ENCODE measurements at regions not wholly inside any gene's neighbourhood (a gene's known extent, or its start where the extent isn't known, plus 50 kb on each side); places are given as distances from the start of the nearest gene placed in this dataset.

GRCh38 chr3:930866-931265 is 162.0 kb upstream of the CNTN6 start:
- POLR2A ChIA-PET, result no interaction called here
- H3K27ac Mint-ChIP-seq, result no peak overlapping the region
- peaks cover 84% of the 10 kb centered on the region for H3K9me3 Mint-ChIP-seq
- TF ChIP-seq, protein P1, sequence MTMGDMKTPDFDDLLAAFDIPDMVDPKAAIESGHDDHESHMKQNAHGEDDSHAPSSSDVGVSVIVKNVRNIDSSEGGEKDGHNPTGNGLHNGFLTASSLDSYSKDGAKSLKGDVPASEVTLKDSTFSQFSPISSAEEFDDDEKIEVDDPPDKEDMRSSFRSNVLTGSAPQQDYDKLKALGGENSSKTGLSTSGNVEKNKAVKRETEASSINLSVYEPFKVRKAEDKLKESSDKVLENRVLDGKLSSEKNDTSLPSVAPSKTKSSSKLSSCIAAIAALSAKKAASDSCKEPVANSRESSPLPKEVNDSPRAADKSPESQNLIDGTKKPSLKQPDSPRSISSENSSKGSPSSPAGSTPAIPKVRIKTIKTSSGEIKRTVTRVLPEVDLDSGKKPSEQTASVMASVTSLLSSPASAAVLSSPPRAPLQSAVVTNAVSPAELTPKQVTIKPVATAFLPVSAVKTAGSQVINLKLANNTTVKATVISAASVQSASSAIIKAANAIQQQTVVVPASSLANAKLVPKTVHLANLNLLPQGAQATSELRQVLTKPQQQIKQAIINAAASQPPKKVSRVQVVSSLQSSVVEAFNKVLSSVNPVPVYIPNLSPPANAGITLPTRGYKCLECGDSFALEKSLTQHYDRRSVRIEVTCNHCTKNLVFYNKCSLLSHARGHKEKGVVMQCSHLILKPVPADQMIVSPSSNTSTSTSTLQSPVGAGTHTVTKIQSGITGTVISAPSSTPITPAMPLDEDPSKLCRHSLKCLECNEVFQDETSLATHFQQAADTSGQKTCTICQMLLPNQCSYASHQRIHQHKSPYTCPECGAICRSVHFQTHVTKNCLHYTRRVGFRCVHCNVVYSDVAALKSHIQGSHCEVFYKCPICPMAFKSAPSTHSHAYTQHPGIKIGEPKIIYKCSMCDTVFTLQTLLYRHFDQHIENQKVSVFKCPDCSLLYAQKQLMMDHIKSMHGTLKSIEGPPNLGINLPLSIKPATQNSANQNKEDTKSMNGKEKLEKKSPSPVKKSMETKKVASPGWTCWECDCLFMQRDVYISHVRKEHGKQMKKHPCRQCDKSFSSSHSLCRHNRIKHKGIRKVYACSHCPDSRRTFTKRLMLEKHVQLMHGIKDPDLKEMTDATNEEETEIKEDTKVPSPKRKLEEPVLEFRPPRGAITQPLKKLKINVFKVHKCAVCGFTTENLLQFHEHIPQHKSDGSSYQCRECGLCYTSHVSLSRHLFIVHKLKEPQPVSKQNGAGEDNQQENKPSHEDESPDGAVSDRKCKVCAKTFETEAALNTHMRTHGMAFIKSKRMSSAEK (CRISPR knock-in tag; IDR thresholded peaks at IDR 0.05; ENCODE audit: borderline replicate concordance), result no peak
- TF ChIP-seq, protein P2, sequence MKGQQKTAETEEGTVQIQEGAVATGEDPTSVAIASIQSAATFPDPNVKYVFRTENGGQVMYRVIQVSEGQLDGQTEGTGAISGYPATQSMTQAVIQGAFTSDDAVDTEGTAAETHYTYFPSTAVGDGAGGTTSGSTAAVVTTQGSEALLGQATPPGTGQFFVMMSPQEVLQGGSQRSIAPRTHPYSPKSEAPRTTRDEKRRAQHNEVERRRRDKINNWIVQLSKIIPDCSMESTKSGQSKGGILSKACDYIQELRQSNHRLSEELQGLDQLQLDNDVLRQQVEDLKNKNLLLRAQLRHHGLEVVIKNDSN (CRISPR knock-in tag; IDR thresholded peaks at IDR 0.05), result no peak
- TF ChIP-seq ATF1 (CRISPR knock-in tag; IDR thresholded peaks at IDR 0.05), result no peak
- TF ChIP-seq MYBL2 (CRISPR knock-in tag; IDR thresholded peaks at IDR 0.05), result no peak
- no peak for TF ChIP-seq ELF4 (CRISPR knock-in tag; IDR thresholded peaks at IDR 0.05; ENCODE audit: low read depth)
- TF ChIP-seq CDX4 (CRISPR knock-in tag; IDR thresholded peaks at IDR 0.05; ENCODE audit: borderline replicate concordance), result no peak
- no peak for TF ChIP-seq KAT7 (CRISPR knock-in tag; IDR thresholded peaks at IDR 0.05; ENCODE audit: borderline replicate concordance)
- TF ChIP-seq, protein P3, sequence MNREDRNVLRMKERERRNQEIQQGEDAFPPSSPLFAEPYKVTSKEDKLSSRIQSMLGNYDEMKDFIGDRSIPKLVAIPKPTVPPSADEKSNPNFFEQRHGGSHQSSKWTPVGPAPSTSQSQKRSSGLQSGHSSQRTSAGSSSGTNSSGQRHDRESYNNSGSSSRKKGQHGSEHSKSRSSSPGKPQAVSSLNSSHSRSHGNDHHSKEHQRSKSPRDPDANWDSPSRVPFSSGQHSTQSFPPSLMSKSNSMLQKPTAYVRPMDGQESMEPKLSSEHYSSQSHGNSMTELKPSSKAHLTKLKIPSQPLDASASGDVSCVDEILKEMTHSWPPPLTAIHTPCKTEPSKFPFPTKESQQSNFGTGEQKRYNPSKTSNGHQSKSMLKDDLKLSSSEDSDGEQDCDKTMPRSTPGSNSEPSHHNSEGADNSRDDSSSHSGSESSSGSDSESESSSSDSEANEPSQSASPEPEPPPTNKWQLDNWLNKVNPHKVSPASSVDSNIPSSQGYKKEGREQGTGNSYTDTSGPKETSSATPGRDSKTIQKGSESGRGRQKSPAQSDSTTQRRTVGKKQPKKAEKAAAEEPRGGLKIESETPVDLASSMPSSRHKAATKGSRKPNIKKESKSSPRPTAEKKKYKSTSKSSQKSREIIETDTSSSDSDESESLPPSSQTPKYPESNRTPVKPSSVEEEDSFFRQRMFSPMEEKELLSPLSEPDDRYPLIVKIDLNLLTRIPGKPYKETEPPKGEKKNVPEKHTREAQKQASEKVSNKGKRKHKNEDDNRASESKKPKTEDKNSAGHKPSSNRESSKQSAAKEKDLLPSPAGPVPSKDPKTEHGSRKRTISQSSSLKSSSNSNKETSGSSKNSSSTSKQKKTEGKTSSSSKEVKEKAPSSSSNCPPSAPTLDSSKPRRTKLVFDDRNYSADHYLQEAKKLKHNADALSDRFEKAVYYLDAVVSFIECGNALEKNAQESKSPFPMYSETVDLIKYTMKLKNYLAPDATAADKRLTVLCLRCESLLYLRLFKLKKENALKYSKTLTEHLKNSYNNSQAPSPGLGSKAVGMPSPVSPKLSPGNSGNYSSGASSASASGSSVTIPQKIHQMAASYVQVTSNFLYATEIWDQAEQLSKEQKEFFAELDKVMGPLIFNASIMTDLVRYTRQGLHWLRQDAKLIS (CRISPR knock-in tag; IDR thresholded peaks at IDR 0.05; ENCODE audit: borderline replicate concordance), result no peak
- no peak for TF ChIP-seq ZBTB21 (CRISPR knock-in tag; IDR thresholded peaks at IDR 0.05; ENCODE audit: borderline replicate concordance)
- TF ChIP-seq JUN (CRISPR knock-in tag; IDR thresholded peaks at IDR 0.05), result no peak
- no peak for TF ChIP-seq GABPB1 (CRISPR knock-in tag; IDR thresholded peaks at IDR 0.05)
- TF ChIP-seq GTF2I (CRISPR knock-in tag; conservative IDR thresholded peaks at IDR 0.05), result no peak
- TF ChIP-seq, protein P4, sequence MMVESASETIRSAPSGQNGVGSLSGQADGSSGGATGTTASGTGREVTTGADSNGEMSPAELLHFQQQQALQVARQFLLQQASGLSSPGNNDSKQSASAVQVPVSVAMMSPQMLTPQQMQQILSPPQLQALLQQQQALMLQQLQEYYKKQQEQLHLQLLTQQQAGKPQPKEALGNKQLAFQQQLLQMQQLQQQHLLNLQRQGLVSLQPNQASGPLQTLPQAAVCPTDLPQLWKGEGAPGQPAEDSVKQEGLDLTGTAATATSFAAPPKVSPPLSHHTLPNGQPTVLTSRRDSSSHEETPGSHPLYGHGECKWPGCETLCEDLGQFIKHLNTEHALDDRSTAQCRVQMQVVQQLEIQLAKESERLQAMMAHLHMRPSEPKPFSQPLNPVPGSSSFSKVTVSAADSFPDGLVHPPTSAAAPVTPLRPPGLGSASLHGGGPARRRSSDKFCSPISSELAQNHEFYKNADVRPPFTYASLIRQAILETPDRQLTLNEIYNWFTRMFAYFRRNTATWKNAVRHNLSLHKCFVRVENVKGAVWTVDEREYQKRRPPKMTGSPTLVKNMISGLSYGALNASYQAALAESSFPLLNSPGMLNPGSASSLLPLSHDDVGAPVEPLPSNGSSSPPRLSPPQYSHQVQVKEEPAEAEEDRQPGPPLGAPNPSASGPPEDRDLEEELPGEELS (CRISPR knock-in tag; IDR thresholded peaks at IDR 0.05), result no peak
- TF ChIP-seq, protein P5, sequence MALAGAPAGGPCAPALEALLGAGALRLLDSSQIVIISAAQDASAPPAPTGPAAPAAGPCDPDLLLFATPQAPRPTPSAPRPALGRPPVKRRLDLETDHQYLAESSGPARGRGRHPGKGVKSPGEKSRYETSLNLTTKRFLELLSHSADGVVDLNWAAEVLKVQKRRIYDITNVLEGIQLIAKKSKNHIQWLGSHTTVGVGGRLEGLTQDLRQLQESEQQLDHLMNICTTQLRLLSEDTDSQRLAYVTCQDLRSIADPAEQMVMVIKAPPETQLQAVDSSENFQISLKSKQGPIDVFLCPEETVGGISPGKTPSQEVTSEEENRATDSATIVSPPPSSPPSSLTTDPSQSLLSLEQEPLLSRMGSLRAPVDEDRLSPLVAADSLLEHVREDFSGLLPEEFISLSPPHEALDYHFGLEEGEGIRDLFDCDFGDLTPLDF (CRISPR knock-in tag; IDR thresholded peaks at IDR 0.05), result no peak
- TF ChIP-seq SMAD3 (CRISPR knock-in tag; IDR thresholded peaks at IDR 0.05; ENCODE audit: borderline replicate concordance), result no peak
- TF ChIP-seq NFATC4 (CRISPR knock-in tag; IDR thresholded peaks at IDR 0.05), result no peak
- TF ChIP-seq ZNF512 (CRISPR knock-in tag; IDR thresholded peaks at IDR 0.05; ENCODE audit: borderline replicate concordance), result no peak
- TF ChIP-seq USF2 (CRISPR knock-in tag; IDR thresholded peaks at IDR 0.05), result no peak
- CTCF ChIA-PET, result no interaction called here
- H3K4me3 Mint-ChIP-seq, result no peak overlapping the region
- H3K27me3 Mint-ChIP-seq (ENCODE audit: low read depth), result peaks cover 15% of the 10 kb centered on the region
- ATAC-seq (no peak), DNase-seq (ENCODE audit: low spot score) (no peak)
- peaks cover 61% of the 10 kb centered on the region for H3K36me3 Mint-ChIP-seq
- H3K4me1 Mint-ChIP-seq, result no peaks in the 10 kb centered on the region

All from WTC11 (cell line).